NCI-H345 treated with DMSO at 0.1 percent for 48 hours (cell line): ENCODE measurements at regions not wholly inside any gene's neighbourhood (a gene's known extent, or its start where the extent isn't known, plus 50 kb on each side); places are given as distances from the start of the nearest gene placed in this dataset.

ENCODE experiments used
- DNase-seq: peaks from one replicate; lab custom pipeline; 2025; ENCODE audit not compliant: unreplicated experiment; lab: John Stamatoyannopoulos, UW

DNA sequence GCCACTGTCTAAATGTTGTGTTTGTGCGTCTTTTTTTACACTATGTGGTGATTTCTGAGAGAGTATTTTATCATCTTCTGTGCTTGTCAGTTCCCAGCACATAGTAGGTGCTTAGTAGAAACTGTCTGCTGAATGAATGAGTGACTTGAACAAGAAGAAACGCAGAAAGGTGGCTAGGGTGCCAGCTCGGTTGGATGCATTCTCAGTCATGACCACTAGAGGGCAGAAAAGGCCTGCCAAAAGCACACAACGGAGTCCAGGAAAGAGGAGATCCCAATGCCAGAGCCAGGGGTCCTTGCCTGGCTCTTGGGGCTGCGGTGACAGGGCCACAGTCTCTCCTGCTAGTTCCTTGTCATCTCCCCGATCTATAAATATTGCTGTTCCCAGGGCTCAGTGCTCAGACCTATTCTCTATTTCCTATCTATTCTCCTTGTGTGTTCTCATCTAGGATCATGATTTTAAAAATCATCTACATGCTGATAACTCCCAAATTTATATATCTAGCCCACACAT is 57.3 kb upstream of the CCL1 start:
- peak; percentile 36 for DNase-seq

DNA sequence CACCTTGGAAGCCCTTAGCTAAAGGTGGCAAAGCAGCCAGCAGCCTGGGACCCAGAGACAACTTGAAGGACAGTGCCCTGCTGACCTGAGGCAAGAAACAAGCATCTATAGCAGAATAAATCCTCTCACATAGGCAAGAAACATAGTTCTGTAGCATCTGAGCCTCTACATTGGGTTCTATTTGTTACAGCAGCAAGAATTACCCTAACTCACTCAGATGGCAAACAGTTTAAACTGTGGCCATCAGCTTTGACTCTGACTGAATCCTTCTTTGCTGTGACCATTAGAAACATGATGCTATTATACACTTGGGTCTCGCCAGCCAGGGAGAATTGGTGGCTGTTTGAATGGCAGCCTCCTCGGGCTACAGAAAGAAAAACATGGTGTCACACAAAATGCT is 53.1 kb upstream of the CCL1 start:
- no peak for DNase-seq

DNA sequence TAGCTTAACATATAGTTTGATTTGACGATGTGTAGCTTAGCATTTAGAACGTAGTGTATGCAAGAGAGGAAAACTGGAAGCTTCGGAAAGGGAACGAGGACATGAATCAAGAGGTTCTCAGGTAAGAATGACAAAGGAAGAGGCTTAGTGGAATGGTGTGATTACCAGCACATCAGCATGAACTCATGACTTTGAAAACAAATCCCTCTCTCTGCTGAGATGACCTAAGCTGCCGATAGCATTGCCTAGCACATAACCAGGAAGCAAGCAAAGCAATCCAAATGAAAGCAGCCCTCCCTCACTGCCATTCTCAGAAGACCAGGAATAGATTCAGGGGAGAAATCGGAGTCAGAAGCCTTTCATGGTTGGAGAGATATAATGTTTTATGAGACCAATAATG is 51.3 kb upstream of the CCL1 start:
- DNase-seq, result no peak

DNA sequence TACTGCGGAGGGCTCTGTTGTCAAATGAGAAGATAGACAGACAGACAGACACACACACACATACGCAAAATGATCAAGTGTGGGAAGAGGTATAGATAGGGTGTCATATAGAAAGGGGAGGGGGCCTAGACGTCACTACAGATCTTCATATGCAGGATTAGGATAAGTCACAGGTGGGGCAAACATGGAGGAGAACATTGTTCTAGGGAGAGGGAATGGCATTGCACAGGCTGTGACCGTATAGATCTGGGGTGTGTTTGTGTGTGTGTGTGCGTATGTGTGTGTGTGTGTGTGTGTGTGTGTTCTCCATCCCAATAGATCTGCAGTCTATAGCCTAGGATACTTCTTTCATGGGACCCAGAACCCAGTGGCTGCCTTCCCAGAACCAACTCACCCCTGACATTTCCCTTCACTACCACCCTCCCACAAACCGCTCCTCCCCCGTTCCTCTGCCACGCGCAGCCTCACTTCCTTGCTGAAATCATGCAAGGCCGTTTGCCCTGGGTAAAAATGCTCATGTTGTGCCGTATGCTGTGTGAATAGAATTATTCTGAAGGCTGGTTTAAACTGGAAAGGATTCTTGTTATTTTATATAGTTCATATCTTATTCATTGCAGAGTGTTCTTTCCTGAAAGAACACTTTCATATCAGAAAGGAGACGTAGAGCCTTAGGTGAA is 50.5 kb upstream of the CCL1 start:
- no peak for DNase-seq

DNA sequence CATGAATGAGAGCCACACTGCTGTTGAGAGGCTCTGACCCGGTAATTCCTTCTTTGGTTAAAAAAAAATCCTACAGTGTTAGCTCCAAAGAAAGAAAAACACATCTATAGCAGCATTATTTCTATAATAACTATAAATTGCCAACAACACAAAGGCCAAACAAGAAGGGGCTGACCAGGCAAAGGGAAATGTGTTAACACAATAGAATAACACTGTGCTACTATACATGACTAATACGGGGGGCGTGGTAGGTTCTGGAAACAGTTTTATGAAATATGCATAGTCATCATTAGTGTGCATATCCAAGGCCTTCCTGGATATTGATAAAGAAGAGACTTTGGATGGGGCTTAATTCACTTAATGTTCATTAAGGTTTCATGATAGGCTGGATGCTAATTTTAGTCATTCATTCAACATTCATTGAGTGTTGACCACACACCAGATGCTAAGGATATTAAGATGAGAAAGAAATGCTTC is 50.0 kb upstream of the CCL1 start:
- no peak for DNase-seq
